Type B pancreatic cell (in vitro differentiated cells): ENCODE measurements at regions not wholly inside any gene's neighbourhood (a gene's known extent, or its start where the extent isn't known, plus 50 kb on each side); places are given as distances from the start of the nearest gene placed in this dataset.

ENCODE experiments used
- DNase-seq: peaks from one replicate; pipeline ENCODE4 v3.0.0; 2021; ENCODE audit warnings: mixed read lengths; ENCODE audit not compliant: unreplicated experiment; ENCODE audit errors: extremely low spot score
- H3K27ac Mint-ChIP-seq: 2 replicates; pipeline ENCODE4 v1.8.0; 2021; ENCODE audit warnings: mild to moderate bottlenecking, mixed read lengths
- H3K27me3 Mint-ChIP-seq: 2 replicates; pipeline ENCODE4 v1.8.0; 2021; ENCODE audit warnings: mixed read lengths
- H3K36me3 Mint-ChIP-seq: 2 replicates; pipeline ENCODE4 v1.8.0; 2021; ENCODE audit warnings: mixed read lengths
- H3K4me1 Mint-ChIP-seq: one replicate; pipeline ENCODE4 v1.8.0; 2021; ENCODE audit warnings: mixed read lengths; ENCODE audit not compliant: unreplicated experiment
- H3K4me3 Mint-ChIP-seq: 2 replicates; pipeline ENCODE4 v1.8.0; 2021; ENCODE audit warnings: mild to moderate bottlenecking, mixed read lengths
- H3K9me3 Mint-ChIP-seq: 2 replicates; pipeline ENCODE4 v1.8.0; 2021; ENCODE audit warnings: mixed read lengths
- CTCF ChIP-seq: fragments of 200-600 bp; sonication (generic); conservative IDR thresholded peaks from 2 replicates; pipeline ENCODE4 v1.5.0; 2021; ENCODE audit warnings: antibody characterized with exemption, mild to moderate bottlenecking

- TF ChIP-seq CTCF = no peak
- no peak overlapping the region for H3K4me3 Mint-ChIP-seq
- H3K4me1 Mint-ChIP-seq = peaks cover 11% of the 10 kb centered on the region
- no peaks in the 10 kb centered on the region for H3K9me3 Mint-ChIP-seq
- no peak for DNase-seq
- H3K27ac Mint-ChIP-seq = no peak overlapping the region
- H3K27me3 Mint-ChIP-seq = peaks cover 5% of the 10 kb centered on the region
- H3K36me3 Mint-ChIP-seq = no peaks in the 10 kb centered on the region
Measured at GRCh38 chr1:98331718-98332311, 329.7 kb upstream of the SNX7 start.

GRCh38 chr1:98331243-98331642 is 330.3 kb upstream of the SNX7 start:
- H3K27me3 Mint-ChIP-seq = peaks cover 5% of the 10 kb centered on the region
- no peak for DNase-seq
- no peaks in the 10 kb centered on the region for H3K9me3 Mint-ChIP-seq
- H3K4me1 Mint-ChIP-seq = peaks cover 11% of the 10 kb centered on the region
- TF ChIP-seq CTCF = no peak
- H3K36me3 Mint-ChIP-seq = no peaks in the 10 kb centered on the region
- no peak overlapping the region for H3K4me3 Mint-ChIP-seq
- H3K27ac Mint-ChIP-seq = no peak overlapping the region

GRCh38 chr1:98330224-98330623 is 331.3 kb upstream of the SNX7 start:
- TF ChIP-seq CTCF = no peak
- no peak for DNase-seq
- Mint-ChIP-seq H3K9me3 (no peaks in the 10 kb centered on the region), H3K27ac (no peak overlapping the region), H3K4me3 (no peak overlapping the region), H3K4me1 (peaks cover 11% of the 10 kb centered on the region), H3K27me3 (peaks cover 5% of the 10 kb centered on the region), H3K36me3 (no peaks in the 10 kb centered on the region)

GRCh38 chr1:98328855-98329254 is 332.7 kb upstream of the SNX7 start:
- peaks cover 5% of the 10 kb centered on the region for H3K27me3 Mint-ChIP-seq
- no peak overlapping the region for H3K27ac Mint-ChIP-seq
- no peaks in the 10 kb centered on the region for H3K9me3 Mint-ChIP-seq
- peaks cover 11% of the 10 kb centered on the region for H3K4me1 Mint-ChIP-seq
- no peak overlapping the region for H3K4me3 Mint-ChIP-seq
- DNase-seq = no peak
- TF ChIP-seq CTCF = no peak
- no peaks in the 10 kb centered on the region for H3K36me3 Mint-ChIP-seq

- DNase-seq = no peak
- H3K27ac Mint-ChIP-seq = no peak overlapping the region
- H3K9me3 Mint-ChIP-seq = no peaks in the 10 kb centered on the region
- no peak overlapping the region for H3K4me3 Mint-ChIP-seq
- no peaks in the 10 kb centered on the region for H3K36me3 Mint-ChIP-seq
- no peaks in the 10 kb centered on the region for H3K27me3 Mint-ChIP-seq
- no peak for TF ChIP-seq CTCF
- H3K4me1 Mint-ChIP-seq = peaks cover 11% of the 10 kb centered on the region
Measured at GRCh38 chr1:98327220-98327861, 334.2 kb upstream of the SNX7 start.
